HCT116 (cell line): ENCODE measurements at regions not wholly inside any gene's neighbourhood (a gene's known extent, or its start where the extent isn't known, plus 50 kb on each side); places are given as distances from the start of the nearest gene placed in this dataset.

Experiments
- ATAC-seq: fragments of 200-7000 bp; cut with Tn5 transposase; 2 replicates; pipeline ENCODE4 v1.9.1; 2020; ENCODE audit warnings: mild to moderate bottlenecking, moderate library complexity
- BruUV-seq: library from RNA; stranded (reverse); fragments of 400-500 nt; replicated peaks from 2 replicates; lab custom pipeline; 2021; lab: Mats Ljungman, UMichigan
- CTCF ChIA-PET: fragments of 300-600 bp; sonication (Branson Sonifier 250); formaldehyde crosslinking; loops from one replicate; lab custom pipeline; 2021; ENCODE audit warnings: antibody characterized with exemption; lab: Charles Lee
- POLR2A ChIA-PET: fragments of 300-600, 350-600 bp; sonication (Branson Sonifier 250); formaldehyde crosslinking; loops from one replicate; lab custom pipeline; 2021; ENCODE audit warnings: antibody characterized with exemption; lab: Charles Lee
- RAD21 ChIA-PET, 2 experiments: fragments of 300-600 bp; sonication (Branson Sonifier 250); formaldehyde crosslinking; loops; one replicate each; lab custom pipeline; 2023; ENCODE audit warnings: low total read pairs in 2 of 2; ENCODE audit not compliant: uncharacterized antibody in 2 of 2, unreplicated experiment in 2 of 2, low non-redundant PET in 1 of 2; lab: Charles Lee
- DNase-seq: peaks from one replicate; pipeline ENCODE4 v3.0.0-alpha.2; 2010; ENCODE audit warnings: low read depth, low spot score
- H2AFZ ChIP-seq: fragments of 200-600 bp; shearing (Covaris generic), sonication (generic); 2 replicates; pipeline ENCODE4 v1.6.1; 2017; ENCODE audit warnings: low read depth, mixed run types, mixed read lengths, antibody characterized with exemption, low read length; ENCODE audit not compliant: poor library complexity, severe bottlenecking
- H3K27ac ChIP-seq: 2 replicates; pipeline ENCODE4 v1.5.1; 2012; ENCODE audit warnings: low read depth, low read length
- H3K27me3 ChIP-seq: fragments of 200-600 bp; sonication (generic); 2 replicates; pipeline ENCODE4 v1.6.1; 2016; ENCODE audit warnings: mixed run types, low read length, mixed read lengths; ENCODE audit not compliant: insufficient read depth
- H3K36me3 ChIP-seq, 2 experiments: fragments of 200-500 bp in 1 of 2; fragments of 200-600 bp in 1 of 2; sonication (Bioruptor generic) in 1 of 2; sonication (generic) in 1 of 2; 2 replicates each; pipeline versions ENCODE4 v1.5.1 to v1.6.1; 2014 to 2016; ENCODE audit warnings: low read length in 2 of 2, inconsistent platforms in 1 of 2, mixed read lengths in 1 of 2, mixed run types in 1 of 2; ENCODE audit not compliant: insufficient read depth in 2 of 2, control insufficient read depth in 1 of 2
- H3K4me1 ChIP-seq, 2 experiments: fragments of 200-600 bp in 1 of 2; sonication (generic) in 1 of 2; 2 replicates each; pipeline versions ENCODE4 v1.5.1 to v1.6.1; 2012 to 2017; ENCODE audit warnings: low read length in 2 of 2, inconsistent platforms in 1 of 2, mild to moderate bottlenecking in 1 of 2, mixed read lengths in 1 of 2, mixed run types in 1 of 2, moderate library complexity in 1 of 2; ENCODE audit not compliant: insufficient read depth in 2 of 2, control insufficient read depth in 1 of 2
- H3K4me2 ChIP-seq: fragments of 200-600 bp; sonication (generic); 2 replicates; pipeline ENCODE4 v1.6.1; 2017; ENCODE audit warnings: mixed run types, low read length, mixed read lengths
- H3K4me3 ChIP-seq, 2 experiments: fragments of 200-600 bp in 1 of 2; sonication (generic) in 1 of 2; replicated peaks in 1 of 2; 2 replicates each; pipeline ENCODE4 v1.5.1; 2011 to 2016; ENCODE audit warnings: low read length in 2 of 2, control low read depth in 1 of 2, low read depth in 1 of 2, mild to moderate bottlenecking in 1 of 2, mixed read lengths in 1 of 2, mixed run types in 1 of 2
- H3K79me2 ChIP-seq: fragments of 200-600 bp; sonication (generic); 2 replicates; pipeline ENCODE4 v1.6.1; 2017; ENCODE audit warnings: mild to moderate bottlenecking, mixed run types, low read length, moderate library complexity, mixed read lengths; ENCODE audit not compliant: insufficient read depth
- H3K9ac ChIP-seq: fragments of 200-600 bp; sonication (generic); 2 replicates; pipeline ENCODE4 v1.6.1; 2016; ENCODE audit warnings: low read length, mixed read lengths
- H3K9me2 ChIP-seq: fragments of 200-600 bp; sonication (generic), shearing (Covaris generic); 2 replicates; pipeline ENCODE4 v1.6.1; 2017; ENCODE audit warnings: mixed run types, mild to moderate bottlenecking, moderate library complexity; ENCODE audit not compliant: insufficient read depth
- H3K9me3 ChIP-seq, 2 experiments: fragments of 200-500 bp in 1 of 2; fragments of 200-600 bp in 1 of 2; sonication (Bioruptor generic) in 1 of 2; sonication (generic) in 1 of 2; 2 replicates each; pipeline ENCODE4 v1.6.1; 2014 to 2017; ENCODE audit warnings: low read length in 2 of 2, mixed read lengths in 2 of 2, inconsistent platforms in 1 of 2, low read depth in 1 of 2, mild to moderate bottlenecking in 1 of 2, mixed run types in 1 of 2, moderate library complexity in 1 of 2; ENCODE audit not compliant: control insufficient read depth in 1 of 2, insufficient read depth in 1 of 2
- H4K20me1 ChIP-seq: fragments of 200-600 bp; sonication (generic), shearing (Covaris generic); 2 replicates; pipeline ENCODE4 v1.6.1; 2017; ENCODE audit warnings: mixed run types, mild to moderate bottlenecking, moderate library complexity; ENCODE audit not compliant: insufficient read depth
- ELF1 ChIP-seq: IDR thresholded peaks from 2 replicates; pipeline ENCODE4 v1.6.1; 2012; ENCODE audit warnings: low read depth, borderline replicate concordance
- EZH2 ChIP-seq: fragments of 200-600 bp; sonication (generic); IDR thresholded peaks from 2 replicates; pipeline ENCODE4 v1.6.1; 2017; ENCODE audit warnings: antibody characterized with exemption, mixed run types
- EZH2phosphoT487 ChIP-seq: fragments of 200-600 bp; IDR thresholded peaks from 2 replicates; pipeline ENCODE4 v1.6.1; 2018; ENCODE audit warnings: antibody characterized with exemption, borderline replicate concordance
- REST ChIP-seq: IDR thresholded peaks from 2 replicates; pipeline ENCODE4 v1.6.1; 2012; ENCODE audit warnings: low read depth
- SIN3A ChIP-seq: IDR thresholded peaks from 2 replicates; pipeline ENCODE4 v1.6.1; 2012; ENCODE audit warnings: low read depth
- SP1 ChIP-seq: IDR thresholded peaks from 2 replicates; pipeline ENCODE4 v1.6.1; 2012; ENCODE audit warnings: low read depth
- SRF ChIP-seq: IDR thresholded peaks from 2 replicates; pipeline ENCODE4 v1.6.1; 2012; ENCODE audit warnings: low read depth
- TCF7L2 ChIP-seq: IDR thresholded peaks from 2 replicates; pipeline ENCODE4 v1.7.0; 2011; ENCODE audit warnings: borderline replicate concordance, inconsistent platforms; ENCODE audit not compliant: insufficient read depth, insufficient read length; ENCODE audit errors: extremely low read depth
- YY1 ChIP-seq: IDR thresholded peaks from 2 replicates; pipeline ENCODE4 v1.6.1; 2011; ENCODE audit warnings: low read length, low read depth, moderate library complexity, mild to moderate bottlenecking; ENCODE audit not compliant: insufficient replicate concordance; ENCODE audit errors: extremely low read depth
- ZBTB33 ChIP-seq: IDR thresholded peaks from 2 replicates; pipeline ENCODE4 v1.6.1; 2011; ENCODE audit warnings: mild to moderate bottlenecking, low read length, moderate library complexity; ENCODE audit not compliant: insufficient replicate concordance; ENCODE audit errors: extremely low read depth
- ZFX ChIP-seq: fragments of 450-650 bp; IDR thresholded peaks from 2 replicates; pipeline ENCODE4 v1.6.1; 2017
- ZNF274 ChIP-seq: fragments of 200-500 bp; sonication (Bioruptor generic); IDR thresholded peaks from 2 replicates; pipeline ENCODE4 v1.6.1; 2014; ENCODE audit warnings: mild to moderate bottlenecking, low read depth, low read length, inconsistent platforms
- intact Hi-C: fragments of 100-400 bp; cut with micrococcal nuclease; formaldehyde crosslinking; loops from 2 replicates; pipeline ENCODE4 v1.10.0; 2022

DNA sequence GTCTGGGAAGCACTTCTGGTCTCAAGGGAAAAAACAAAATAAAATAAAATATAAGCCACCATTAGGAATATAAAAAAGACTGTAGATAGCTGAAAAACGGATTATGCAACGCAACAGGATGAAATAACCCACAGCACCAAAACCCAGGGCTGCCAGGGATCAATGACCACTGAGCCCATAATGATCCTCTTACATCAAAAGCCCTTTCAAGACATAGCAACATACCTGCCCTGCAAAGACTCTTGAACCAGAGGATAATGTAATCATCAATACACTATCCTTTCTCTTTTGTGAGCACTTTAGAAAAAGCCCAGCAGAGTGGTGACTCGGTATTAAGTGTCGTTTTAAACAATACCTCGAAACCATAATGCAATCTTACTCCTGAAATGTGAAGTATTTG is 235.0 kb upstream of the SOX21 start (continued):
- TF ChIP-seq SP1 (no peak), SRF (no peak), ELF1 (no peak), SIN3A (no peak), YY1 (no peak), EZH2 (no peak), ZFX (no peak), TCF7L2 (no peak)

DNA sequence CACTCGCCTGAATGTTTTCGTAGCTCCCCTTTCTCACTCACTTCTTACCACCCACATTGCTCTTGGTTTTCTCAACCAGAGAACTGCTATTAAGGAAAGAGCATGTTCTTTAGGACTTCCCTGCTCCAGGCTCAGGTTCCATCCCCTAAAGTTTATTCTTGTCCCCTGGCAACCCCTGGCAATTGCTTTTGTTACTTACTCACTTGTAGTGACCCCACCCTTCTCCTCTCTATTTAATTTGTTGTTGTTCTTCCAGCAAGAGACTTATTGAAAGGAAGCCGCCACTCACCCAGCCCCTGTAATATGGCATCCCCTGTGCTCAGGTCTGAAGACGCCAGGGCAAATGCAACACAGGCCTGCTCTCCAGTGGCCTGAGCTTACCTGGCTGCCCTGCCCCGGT is 233.7 kb upstream of the SOX21 start:
- TF ChIP-seq ZNF274 (no peak), REST (no peak), YY1 (no peak), EZH2phosphoT487 (no peak), ZBTB33 (no peak), SRF (no peak)
- Histone ChIP-seq H3K4me1 (no peaks in the 10 kb centered on the region), H3K36me3 (no peaks in the 10 kb centered on the region), H2AFZ (no peak overlapping the region), H3K27ac (no peak overlapping the region), H3K9me2 (no peaks in the 10 kb centered on the region), H3K4me2 (no peak overlapping the region), H3K27me3 (peaks cover 36% of the 10 kb centered on the region; the same call in 1 of the 2 replicates), H3K79me2 (no peaks in the 10 kb centered on the region), H3K9me3 (no peaks in the 10 kb centered on the region), H3K9ac (no peak overlapping the region), H4K20me1 (no peaks in the 10 kb centered on the region), H3K4me3 (no peak overlapping the region)
- no TSS peak for BruUV-seq
- no peak for ATAC-seq
- CTCF ChIA-PET, result no interaction called here
- RAD21 ChIA-PET, result no interaction called here
- no peak for DNase-seq
- POLR2A ChIA-PET, result no interaction called here
- intact Hi-C loops, result no loop called here
